ENCODE measurements at regions not wholly inside any gene's neighbourhood (a gene's known extent, or its start where the extent isn't known, plus 50 kb on each side); places are given as distances from the start of the nearest gene placed in this dataset.

- TF ChIP-seq CTCF (IDR thresholded peaks at IDR 0.05; ENCODE audit: extremely low read depth in 1 of 2, insufficient read depth in 1 of 2, low read depth in 1 of 2, low read length in 2 of 2) (no peak), FOS (IDR thresholded peaks at IDR 0.05; ENCODE audit: borderline replicate concordance, insufficient read depth, low read length) (no peak), POLR2A (IDR thresholded peaks at IDR 0.05; ENCODE audit: low read depth, low read length) (no peak)
Measured at GRCh38 chr15:96622714-96623113, 292.2 kb downstream of the NR2F2 start.

Data from endothelial cell of umbilical vein (primary cell).